Kidney (tissue), 13 donors: ENCODE measurements at regions not wholly inside any gene's neighbourhood (a gene's known extent, or its start where the extent isn't known, plus 50 kb on each side); places are given as distances from the start of the nearest gene placed in this dataset.
A peak's percentile ranks its signal among the peaks of the same experiment; 100 is the strongest.

Experiments used
- DNase-seq, 5 donors: peaks; one replicate each; pipeline ENCODE4 v3.0.0-alpha.2; 2013 to 2020
- FAIRE-seq: peaks from 2 replicates; lab custom pipeline; 2012; peaks lifted over from hg19 to GRCh38; lab: Jason Lieb, UNC
- H3K27ac ChIP-seq, 2 donors: one replicate each; pipeline ENCODE4 v1.7.0; 2013; ENCODE audit warnings: low read depth in 2 of 2, low read length in 2 of 2, inconsistent platforms in 1 of 2
- H3K27me3 ChIP-seq: one replicate; pipeline ENCODE4 v1.7.1; 2013; ENCODE audit warnings: low read length, inconsistent platforms; ENCODE audit not compliant: control insufficient read depth, insufficient read depth
- H3K36me3 ChIP-seq, 3 donors: one replicate each; pipeline versions ENCODE4 v1.7.0 to v1.7.1; 2013; ENCODE audit warnings: low read length in 3 of 3, control low read depth in 1 of 3, inconsistent platforms in 1 of 3; ENCODE audit not compliant: insufficient read depth in 3 of 3, control insufficient read depth in 2 of 3
- H3K4me1 ChIP-seq, 3 donors: one replicate each; pipeline versions ENCODE4 v1.7.0 to v1.7.1; 2013; ENCODE audit warnings: low read length in 3 of 3, inconsistent platforms in 1 of 3, low read depth in 1 of 3; ENCODE audit not compliant: control insufficient read depth in 2 of 3, insufficient read depth in 2 of 3
- H3K4me3 ChIP-seq, 3 donors: one replicate each; pipeline versions ENCODE4 v1.7.0 to v1.8.1; 2013; ENCODE audit warnings: low read length in 3 of 3, control low read depth in 1 of 3, inconsistent platforms in 1 of 3
- H3K9ac ChIP-seq, 3 donors: one replicate each; pipeline versions ENCODE4 v1.7.0 to v1.7.1; 2013; ENCODE audit warnings: low read length in 3 of 3, control low read depth in 1 of 3, inconsistent platforms in 1 of 3
- H3K9me3 ChIP-seq, 3 donors: one replicate each; pipeline versions ENCODE4 v1.7.0 to v1.7.1; 2013; ENCODE audit warnings: low read length in 3 of 3, control low read depth in 1 of 3, inconsistent platforms in 1 of 3; ENCODE audit not compliant: control insufficient read depth in 2 of 3, insufficient read depth in 1 of 3
- CTCF ChIP-seq: IDR thresholded peaks from 3 replicates; pipeline ENCODE4 v1.5.1; 2012; ENCODE audit warnings: mild to moderate bottlenecking, moderate library complexity, borderline replicate concordance; ENCODE audit not compliant: insufficient read depth; ENCODE audit errors: extremely low read depth
- intact Hi-C: fragments of 100-400 bp; cut with DNase I; formaldehyde crosslinking; loops from one replicate; pipeline ENCODE4 v1.11.1; 2022
- donor health status: control.
- donor health status: control.
- donor health status: control.
- donor health status: control.
- donor health status: control.
- donor health status: DM: yes; HTN: yes; CAD: no.
- donor health status: Normal renal cell carcinoma (clear cell type).

- TF ChIP-seq CTCF: no peak
- intact Hi-C loops: no loop called here
- H3K36me3 ChIP-seq: no peaks in the 10 kb centered on the region
- H3K4me3 ChIP-seq: no peak overlapping the region
- no peak overlapping the region for H3K27ac ChIP-seq
- DNase-seq (no peak), FAIRE-seq (peak; percentile 45)
- H3K9ac ChIP-seq: no peak overlapping the region
- H3K9me3 ChIP-seq: no peaks in the 10 kb centered on the region
- H3K4me1 ChIP-seq: no peaks in the 10 kb centered on the region
- H3K27me3 ChIP-seq: no peaks in the 10 kb centered on the region
Observed at GRCh38 chr9:28607843-28608242, 1034.6 kb upstream of the C9orf72 start.

- no peak for DNase-seq
- intact Hi-C loops: no loop called here
Observed at GRCh38 chr9:28610339-28610738, 1037.1 kb upstream of the C9orf72 start.

GRCh38 chr9:28616310-28616709 lies 1043.0 kb upstream of the C9orf72 start:
- Histone ChIP-seq H3K4me3 (no peak overlapping the region), H3K9me3 (no peaks in the 10 kb centered on the region), H3K9ac (no peak overlapping the region), H3K4me1 (no peaks in the 10 kb centered on the region), H3K27me3 (no peaks in the 10 kb centered on the region), H3K27ac (no peak overlapping the region), H3K36me3 (no peaks in the 10 kb centered on the region)
- intact Hi-C loops: no loop called here
- no peak for DNase-seq
- TF ChIP-seq CTCF: no peak
- no peak for FAIRE-seq

More at GRCh38 chr9:28610339-28610738, 1037.1 kb upstream of the C9orf72 start:
- Histone ChIP-seq H3K27ac (no peak overlapping the region), H3K4me1 (no peaks in the 10 kb centered on the region), H3K4me3 (no peak overlapping the region), H3K27me3 (no peaks in the 10 kb centered on the region), H3K36me3 (no peaks in the 10 kb centered on the region), H3K9me3 (no peaks in the 10 kb centered on the region), H3K9ac (no peak overlapping the region)
- no peak for FAIRE-seq
- no peak for TF ChIP-seq CTCF

GRCh38 chr9:28620011-28620410 lies 1046.7 kb upstream of the C9orf72 start:
- no peak overlapping the region for H3K27ac ChIP-seq
- DNase-seq: peak in 1 of 5 donors; percentile 1
- TF ChIP-seq CTCF: no peak
- no peak overlapping the region for H3K9ac ChIP-seq
- intact Hi-C loops: no loop called here
- no peaks in the 10 kb centered on the region for H3K9me3 ChIP-seq
- H3K4me3 ChIP-seq: no peak overlapping the region
- H3K4me1 ChIP-seq: no peaks in the 10 kb centered on the region
- H3K36me3 ChIP-seq: no peaks in the 10 kb centered on the region
- H3K27me3 ChIP-seq: no peaks in the 10 kb centered on the region
- no peak for FAIRE-seq
